GM23338 (cell line): ENCODE measurements at regions not wholly inside any gene's neighbourhood (a gene's known extent, or its start where the extent isn't known, plus 50 kb on each side); places are given as distances from the start of the nearest gene placed in this dataset.

Source experiments
- ATAC-seq: fragments of 200-7000 bp; cut with Tn5 transposase; 3 replicates; pipeline ENCODE4 v1.9.1; 2020
- DNase-seq: peaks from one replicate; pipeline ENCODE4 v3.0.0-alpha.2; 2015; ENCODE audit warnings: low spot score
- H2AFZ ChIP-seq: fragments of 200-600 bp; sonication (generic); 2 replicates; pipeline ENCODE4 v1.8.0; 2016; ENCODE audit warnings: antibody characterized with exemption, mild to moderate bottlenecking, moderate library complexity
- H3F3A ChIP-seq: fragments of 200-600 bp; sonication (generic); replicated peaks from 2 replicates; pipeline ENCODE4 v1.8.0; 2017; ENCODE audit warnings: antibody characterized with exemption, mixed run types, low read depth
- H3K27ac ChIP-seq: fragments of 200-600 bp; sonication (generic); 2 replicates; pipeline ENCODE4 v1.6.1; 2016; ENCODE audit warnings: low read depth
- H3K27me3 ChIP-seq: fragments of 200-600 bp; sonication (generic); 2 replicates; pipeline ENCODE4 v1.8.0; 2016; ENCODE audit warnings: mild to moderate bottlenecking, mixed run types, moderate library complexity; ENCODE audit not compliant: insufficient read depth
- H3K36me3 ChIP-seq: fragments of 200-600 bp; sonication (generic); 2 replicates; pipeline ENCODE4 v1.8.0; 2016; ENCODE audit warnings: mild to moderate bottlenecking; ENCODE audit not compliant: insufficient read depth
- H3K4me1 ChIP-seq: fragments of 200-600 bp; sonication (generic); 2 replicates; pipeline ENCODE4 v1.8.0; 2016; ENCODE audit warnings: mild to moderate bottlenecking, moderate library complexity; ENCODE audit not compliant: insufficient read depth
- H3K4me2 ChIP-seq: fragments of 200-600 bp; sonication (generic); 2 replicates; pipeline ENCODE4 v1.7.1; 2017; ENCODE audit warnings: mixed run types
- H3K4me3 ChIP-seq: fragments of 200-600 bp; sonication (generic); 2 replicates; pipeline ENCODE4 v1.6.1; 2016; ENCODE audit warnings: mixed run types
- H3K79me2 ChIP-seq: fragments of 200-600 bp; sonication (generic); replicated peaks from 2 replicates; pipeline ENCODE4 v1.8.0; 2017; ENCODE audit warnings: mild to moderate bottlenecking; ENCODE audit not compliant: insufficient read depth
- H3K9me2 ChIP-seq: fragments of 200-600 bp; sonication (generic); 2 replicates; pipeline ENCODE4 v1.8.0; 2017; ENCODE audit not compliant: insufficient read depth
- H4K20me1 ChIP-seq: fragments of 200-600 bp; sonication (generic); replicated peaks from 2 replicates; pipeline ENCODE4 v1.8.0; 2017; ENCODE audit warnings: mild to moderate bottlenecking; ENCODE audit not compliant: insufficient read depth
- H3K27ac Mint-ChIP-seq: 2 replicates; pipeline ENCODE4 v1.8.0; 2020; ENCODE audit warnings: inconsistent platforms, mild to moderate bottlenecking, moderate library complexity, mixed read lengths
- H3K27me3 Mint-ChIP-seq: 3 replicates; pipeline ENCODE4 v1.8.0; 2022; ENCODE audit warnings: low read depth, mild to moderate bottlenecking, moderate library complexity, mixed read lengths, inconsistent platforms; ENCODE audit not compliant: insufficient read depth, poor library complexity
- H3K36me3 Mint-ChIP-seq: 3 replicates; pipeline ENCODE4 v1.8.0; 2021; ENCODE audit warnings: low read depth, mild to moderate bottlenecking, inconsistent platforms, moderate library complexity, mixed read lengths
- H3K4me1 Mint-ChIP-seq: 3 replicates; pipeline ENCODE4 v1.8.0; 2020; ENCODE audit warnings: mild to moderate bottlenecking, inconsistent platforms, mixed read lengths
- H3K4me3 Mint-ChIP-seq: 3 replicates; pipeline ENCODE4 v1.8.0; 2021; ENCODE audit warnings: moderate library complexity, mild to moderate bottlenecking, inconsistent platforms, mixed read lengths
- H3K9me3 Mint-ChIP-seq: 3 replicates; pipeline ENCODE4 v1.8.0; 2020; ENCODE audit warnings: moderate library complexity, mild to moderate bottlenecking, inconsistent platforms, mixed read lengths
- CREB1 ChIP-seq: fragments of 250-450 bp; sonication (Bioruptor Pico); IDR thresholded peaks from 2 replicates; pipeline ENCODE4 v1.5.0; 2020; ENCODE audit warnings: low read depth, mild to moderate bottlenecking, moderate library complexity
- EZH2 ChIP-seq: fragments of 200-600 bp; sonication (generic); IDR thresholded peaks from one replicate; pipeline ENCODE4 v1.8.0; 2017; ENCODE audit warnings: antibody characterized with exemption, mild to moderate bottlenecking, low read depth; ENCODE audit not compliant: unreplicated experiment
- EZH2phosphoT487 ChIP-seq: fragments of 200-600 bp; sonication (generic); IDR thresholded peaks from one replicate; pipeline ENCODE4 v1.8.1; 2018; ENCODE audit warnings: antibody characterized with exemption; ENCODE audit not compliant: unreplicated experiment
- JUNB ChIP-seq: IDR thresholded peaks from one replicate; pipeline ENCODE4 v1.6.1; 2016; ENCODE audit warnings: antibody characterized with exemption; ENCODE audit not compliant: unreplicated experiment
- NANOG ChIP-seq: IDR thresholded peaks from 2 replicates; pipeline ENCODE4 v1.6.1; 2016; ENCODE audit warnings: antibody characterized with exemption, borderline replicate concordance
- POLR2AphosphoS5 ChIP-seq: IDR thresholded peaks from 2 replicates; pipeline ENCODE4 v1.6.1; 2016; ENCODE audit warnings: antibody characterized with exemption, low read depth
- STAT1 ChIP-seq: IDR thresholded peaks from one replicate; pipeline ENCODE4 v1.6.1; 2016; ENCODE audit warnings: antibody characterized with exemption; ENCODE audit not compliant: unreplicated experiment
- ZNF114 ChIP-seq: fragments of 250-450 bp; sonication (Bioruptor Pico); IDR thresholded peaks from 2 replicates; pipeline ENCODE4 v1.5.0; 2020; ENCODE audit warnings: mild to moderate bottlenecking, moderate library complexity
- ZNF331 ChIP-seq: fragments of 250-450 bp; sonication (Bioruptor Pico); IDR thresholded peaks from 2 replicates; pipeline ENCODE4 v1.5.0; 2020; ENCODE audit warnings: low read depth, mild to moderate bottlenecking, moderate library complexity
- TF ChIP-seq, protein P1 (sequence below): fragments of 250-450 bp; sonication (Bioruptor Pico); IDR thresholded peaks from 2 replicates; pipeline ENCODE4 v1.5.0; 2020; ENCODE audit warnings: mild to moderate bottlenecking, moderate library complexity
- TF ChIP-seq, protein P2 (sequence below): IDR thresholded peaks from one replicate; pipeline ENCODE4 v1.6.1; 2018; ENCODE audit warnings: antibody characterized with exemption; ENCODE audit not compliant: unreplicated experiment
- TF ChIP-seq, protein P3 (sequence below), 2 experiments: fragments of 200-600 bp in 1 of 2; sonication (generic) in 1 of 2; conservative IDR thresholded peaks; 2 replicates each; pipeline versions ENCODE4 v1.5.1 to v1.6.1; 2016 to 2017; ENCODE audit warnings: antibody characterized with exemption in 2 of 2, low read depth in 2 of 2, mild to moderate bottlenecking in 2 of 2, moderate library complexity in 1 of 2
- TF ChIP-seq, protein P4 (sequence below): IDR thresholded peaks from 2 replicates; pipeline ENCODE4 v1.6.1; 2016; ENCODE audit warnings: antibody characterized with exemption

DNA sequence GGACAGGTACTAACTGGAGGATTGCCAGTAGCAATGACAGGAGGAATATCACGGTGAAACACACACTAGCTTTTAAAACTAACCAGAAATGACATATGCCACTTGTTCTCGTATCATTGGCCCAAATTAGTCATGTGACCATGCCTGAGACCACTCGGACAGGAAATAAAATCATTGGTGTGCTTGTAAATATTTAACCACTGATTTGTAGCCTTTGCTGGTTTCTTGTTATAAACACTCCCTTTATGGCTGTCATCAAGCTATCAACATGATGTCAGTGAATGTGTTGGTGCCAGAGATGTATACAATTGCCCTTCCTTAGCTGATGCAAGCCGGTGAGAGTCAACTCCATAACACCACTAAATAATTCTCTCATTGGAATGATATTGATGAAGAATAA lies 123.7 kb upstream of the ANKH start:
- DNase-seq (no peak), ATAC-seq (no peak)
- Histone ChIP-seq H3K36me3 (no peaks in the 10 kb centered on the region), H3K27ac (no peak overlapping the region), H3F3A (no peaks in the 10 kb centered on the region), H3K27me3 (no peaks in the 10 kb centered on the region), H3K4me3 (no peak overlapping the region), H3K4me2 (no peak overlapping the region), H3K4me1 (no peaks in the 10 kb centered on the region), H3K9me2 (peaks cover 3% of the 10 kb centered on the region; the same call in 1 of the 2 replicates), H2AFZ (no peak overlapping the region), H3K79me2 (no peaks in the 10 kb centered on the region), H4K20me1 (no peaks in the 10 kb centered on the region)
- Mint-ChIP-seq H3K9me3 (peaks cover 18% of the 10 kb centered on the region), H3K4me1 (no peaks in the 10 kb centered on the region), H3K36me3 (peaks cover 5% of the 10 kb centered on the region; the same call in 2 of the 3 replicates), H3K27ac (no peak overlapping the region), H3K27me3 (no peaks in the 10 kb centered on the region), H3K4me3 (no peak overlapping the region)
- TF ChIP-seq, protein P1, sequence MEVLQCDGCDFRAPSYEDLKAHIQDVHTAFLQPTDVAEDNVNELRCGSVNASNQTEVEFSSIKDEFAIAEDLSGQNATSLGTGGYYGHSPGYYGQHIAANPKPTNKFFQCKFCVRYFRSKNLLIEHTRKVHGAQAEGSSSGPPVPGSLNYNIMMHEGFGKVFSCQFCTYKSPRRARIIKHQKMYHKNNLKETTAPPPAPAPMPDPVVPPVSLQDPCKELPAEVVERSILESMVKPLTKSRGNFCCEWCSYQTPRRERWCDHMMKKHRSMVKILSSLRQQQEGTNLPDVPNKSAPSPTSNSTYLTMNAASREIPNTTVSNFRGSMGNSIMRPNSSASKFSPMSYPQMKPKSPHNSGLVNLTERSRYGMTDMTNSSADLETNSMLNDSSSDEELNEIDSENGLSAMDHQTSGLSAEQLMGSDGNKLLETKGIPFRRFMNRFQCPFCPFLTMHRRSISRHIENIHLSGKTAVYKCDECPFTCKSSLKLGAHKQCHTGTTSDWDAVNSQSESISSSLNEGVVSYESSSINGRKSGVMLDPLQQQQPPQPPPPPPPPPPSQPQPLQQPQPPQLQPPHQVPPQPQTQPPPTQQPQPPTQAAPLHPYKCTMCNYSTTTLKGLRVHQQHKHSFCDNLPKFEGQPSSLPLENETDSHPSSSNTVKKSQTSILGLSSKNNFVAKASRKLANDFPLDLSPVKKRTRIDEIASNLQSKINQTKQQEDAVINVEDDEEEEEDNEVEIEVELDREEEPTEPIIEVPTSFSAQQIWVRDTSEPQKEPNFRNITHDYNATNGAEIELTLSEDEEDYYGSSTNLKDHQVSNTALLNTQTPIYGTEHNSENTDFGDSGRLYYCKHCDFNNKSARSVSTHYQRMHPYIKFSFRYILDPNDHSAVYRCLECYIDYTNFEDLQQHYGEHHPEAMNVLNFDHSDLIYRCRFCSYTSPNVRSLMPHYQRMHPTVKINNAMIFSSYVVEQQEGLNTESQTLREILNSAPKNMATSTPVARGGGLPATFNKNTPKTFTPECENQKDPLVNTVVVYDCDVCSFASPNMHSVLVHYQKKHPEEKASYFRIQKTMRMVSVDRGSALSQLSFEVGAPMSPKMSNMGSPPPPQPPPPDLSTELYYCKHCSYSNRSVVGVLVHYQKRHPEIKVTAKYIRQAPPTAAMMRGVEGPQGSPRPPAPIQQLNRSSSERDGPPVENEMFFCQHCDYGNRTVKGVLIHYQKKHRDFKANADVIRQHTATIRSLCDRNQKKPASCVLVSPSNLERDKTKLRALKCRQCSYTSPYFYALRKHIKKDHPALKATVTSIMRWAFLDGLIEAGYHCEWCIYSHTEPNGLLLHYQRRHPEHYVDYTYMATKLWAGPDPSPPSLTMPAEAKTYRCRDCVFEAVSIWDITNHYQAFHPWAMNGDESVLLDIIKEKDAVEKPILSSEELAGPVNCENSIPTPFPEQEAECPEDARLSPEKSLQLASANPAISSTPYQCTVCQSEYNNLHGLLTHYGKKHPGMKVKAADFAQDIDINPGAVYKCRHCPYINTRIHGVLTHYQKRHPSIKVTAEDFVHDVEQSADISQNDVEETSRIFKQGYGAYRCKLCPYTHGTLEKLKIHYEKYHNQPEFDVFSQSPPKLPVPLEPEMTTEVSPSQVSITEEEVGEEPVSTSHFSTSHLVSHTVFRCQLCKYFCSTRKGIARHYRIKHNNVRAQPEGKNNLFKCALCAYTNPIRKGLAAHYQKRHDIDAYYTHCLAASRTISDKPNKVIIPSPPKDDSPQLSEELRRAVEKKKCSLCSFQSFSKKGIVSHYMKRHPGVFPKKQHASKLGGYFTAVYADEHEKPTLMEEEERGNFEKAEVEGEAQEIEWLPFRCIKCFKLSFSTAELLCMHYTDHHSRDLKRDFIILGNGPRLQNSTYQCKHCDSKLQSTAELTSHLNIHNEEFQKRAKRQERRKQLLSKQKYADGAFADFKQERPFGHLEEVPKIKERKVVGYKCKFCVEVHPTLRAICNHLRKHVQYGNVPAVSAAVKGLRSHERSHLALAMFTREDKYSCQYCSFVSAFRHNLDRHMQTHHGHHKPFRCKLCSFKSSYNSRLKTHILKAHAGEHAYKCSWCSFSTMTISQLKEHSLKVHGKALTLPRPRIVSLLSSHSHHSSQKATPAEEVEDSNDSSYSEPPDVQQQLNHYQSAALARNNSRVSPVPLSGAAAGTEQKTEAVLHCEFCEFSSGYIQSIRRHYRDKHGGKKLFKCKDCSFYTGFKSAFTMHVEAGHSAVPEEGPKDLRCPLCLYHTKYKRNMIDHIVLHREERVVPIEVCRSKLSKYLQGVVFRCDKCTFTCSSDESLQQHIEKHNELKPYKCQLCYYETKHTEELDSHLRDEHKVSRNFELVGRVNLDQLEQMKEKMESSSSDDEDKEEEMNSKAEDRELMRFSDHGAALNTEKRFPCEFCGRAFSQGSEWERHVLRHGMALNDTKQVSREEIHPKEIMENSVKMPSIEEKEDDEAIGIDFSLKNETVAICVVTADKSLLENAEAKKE (CRISPR knock-in tag) = no peak
- no peak for TF ChIP-seq EZH2phosphoT487
- no peak for TF ChIP-seq EZH2
- TF ChIP-seq, protein P2, sequence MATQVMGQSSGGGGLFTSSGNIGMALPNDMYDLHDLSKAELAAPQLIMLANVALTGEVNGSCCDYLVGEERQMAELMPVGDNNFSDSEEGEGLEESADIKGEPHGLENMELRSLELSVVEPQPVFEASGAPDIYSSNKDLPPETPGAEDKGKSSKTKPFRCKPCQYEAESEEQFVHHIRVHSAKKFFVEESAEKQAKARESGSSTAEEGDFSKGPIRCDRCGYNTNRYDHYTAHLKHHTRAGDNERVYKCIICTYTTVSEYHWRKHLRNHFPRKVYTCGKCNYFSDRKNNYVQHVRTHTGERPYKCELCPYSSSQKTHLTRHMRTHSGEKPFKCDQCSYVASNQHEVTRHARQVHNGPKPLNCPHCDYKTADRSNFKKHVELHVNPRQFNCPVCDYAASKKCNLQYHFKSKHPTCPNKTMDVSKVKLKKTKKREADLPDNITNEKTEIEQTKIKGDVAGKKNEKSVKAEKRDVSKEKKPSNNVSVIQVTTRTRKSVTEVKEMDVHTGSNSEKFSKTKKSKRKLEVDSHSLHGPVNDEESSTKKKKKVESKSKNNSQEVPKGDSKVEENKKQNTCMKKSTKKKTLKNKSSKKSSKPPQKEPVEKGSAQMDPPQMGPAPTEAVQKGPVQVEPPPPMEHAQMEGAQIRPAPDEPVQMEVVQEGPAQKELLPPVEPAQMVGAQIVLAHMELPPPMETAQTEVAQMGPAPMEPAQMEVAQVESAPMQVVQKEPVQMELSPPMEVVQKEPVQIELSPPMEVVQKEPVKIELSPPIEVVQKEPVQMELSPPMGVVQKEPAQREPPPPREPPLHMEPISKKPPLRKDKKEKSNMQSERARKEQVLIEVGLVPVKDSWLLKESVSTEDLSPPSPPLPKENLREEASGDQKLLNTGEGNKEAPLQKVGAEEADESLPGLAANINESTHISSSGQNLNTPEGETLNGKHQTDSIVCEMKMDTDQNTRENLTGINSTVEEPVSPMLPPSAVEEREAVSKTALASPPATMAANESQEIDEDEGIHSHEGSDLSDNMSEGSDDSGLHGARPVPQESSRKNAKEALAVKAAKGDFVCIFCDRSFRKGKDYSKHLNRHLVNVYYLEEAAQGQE = no peak
- TF ChIP-seq CREB1 (CRISPR knock-in tag) = no peak
- no peak for TF ChIP-seq ZNF331 (CRISPR knock-in tag)
- TF ChIP-seq POLR2AphosphoS5 = no peak
- TF ChIP-seq, protein P3, sequence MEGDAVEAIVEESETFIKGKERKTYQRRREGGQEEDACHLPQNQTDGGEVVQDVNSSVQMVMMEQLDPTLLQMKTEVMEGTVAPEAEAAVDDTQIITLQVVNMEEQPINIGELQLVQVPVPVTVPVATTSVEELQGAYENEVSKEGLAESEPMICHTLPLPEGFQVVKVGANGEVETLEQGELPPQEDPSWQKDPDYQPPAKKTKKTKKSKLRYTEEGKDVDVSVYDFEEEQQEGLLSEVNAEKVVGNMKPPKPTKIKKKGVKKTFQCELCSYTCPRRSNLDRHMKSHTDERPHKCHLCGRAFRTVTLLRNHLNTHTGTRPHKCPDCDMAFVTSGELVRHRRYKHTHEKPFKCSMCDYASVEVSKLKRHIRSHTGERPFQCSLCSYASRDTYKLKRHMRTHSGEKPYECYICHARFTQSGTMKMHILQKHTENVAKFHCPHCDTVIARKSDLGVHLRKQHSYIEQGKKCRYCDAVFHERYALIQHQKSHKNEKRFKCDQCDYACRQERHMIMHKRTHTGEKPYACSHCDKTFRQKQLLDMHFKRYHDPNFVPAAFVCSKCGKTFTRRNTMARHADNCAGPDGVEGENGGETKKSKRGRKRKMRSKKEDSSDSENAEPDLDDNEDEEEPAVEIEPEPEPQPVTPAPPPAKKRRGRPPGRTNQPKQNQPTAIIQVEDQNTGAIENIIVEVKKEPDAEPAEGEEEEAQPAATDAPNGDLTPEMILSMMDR (conservative IDR thresholded peaks at IDR 0.05; ENCODE audit: low read depth in 2 of 2) = no peak
- TF ChIP-seq ZNF114 (CRISPR knock-in tag) = no peak
- no peak for TF ChIP-seq STAT1
- TF ChIP-seq JUNB = no peak
- no peak for TF ChIP-seq NANOG
- TF ChIP-seq, protein P4, sequence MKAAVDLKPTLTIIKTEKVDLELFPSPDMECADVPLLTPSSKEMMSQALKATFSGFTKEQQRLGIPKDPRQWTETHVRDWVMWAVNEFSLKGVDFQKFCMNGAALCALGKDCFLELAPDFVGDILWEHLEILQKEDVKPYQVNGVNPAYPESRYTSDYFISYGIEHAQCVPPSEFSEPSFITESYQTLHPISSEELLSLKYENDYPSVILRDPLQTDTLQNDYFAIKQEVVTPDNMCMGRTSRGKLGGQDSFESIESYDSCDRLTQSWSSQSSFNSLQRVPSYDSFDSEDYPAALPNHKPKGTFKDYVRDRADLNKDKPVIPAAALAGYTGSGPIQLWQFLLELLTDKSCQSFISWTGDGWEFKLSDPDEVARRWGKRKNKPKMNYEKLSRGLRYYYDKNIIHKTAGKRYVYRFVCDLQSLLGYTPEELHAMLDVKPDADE = no peak
